H9 (cell line): ENCODE measurements at regions not wholly inside any gene's neighbourhood (a gene's known extent, or its start where the extent isn't known, plus 50 kb on each side); places are given as distances from the start of the nearest gene placed in this dataset.

Experiments
- DNase-seq: peaks from one replicate; pipeline ENCODE4 v3.0.0-alpha.2; 2017
- H2AFZ ChIP-seq: one replicate; pipeline ENCODE4 v1.6.1; 2013; ENCODE audit warnings: mild to moderate bottlenecking, low read length, control low read depth, moderate library complexity
- H2AK5ac ChIP-seq: 2 replicates; pipeline ENCODE4 v1.6.1; 2013; ENCODE audit warnings: low read length, control low read depth, mixed read lengths; ENCODE audit not compliant: insufficient read length
- H2BK120ac ChIP-seq: one replicate; pipeline ENCODE4 v1.6.1; 2013; ENCODE audit warnings: low read depth, mild to moderate bottlenecking, low read length, control low read depth, inconsistent platforms; ENCODE audit not compliant: poor library complexity, severe bottlenecking
- H2BK12ac ChIP-seq: 2 replicates; pipeline ENCODE4 v1.6.1; 2013; ENCODE audit warnings: low read length, control low read depth, mixed read lengths, low read depth; ENCODE audit not compliant: insufficient read length
- H2BK15ac ChIP-seq: 2 replicates; pipeline ENCODE4 v1.6.1; 2013; ENCODE audit warnings: low read depth, low read length, control low read depth
- H2BK20ac ChIP-seq: one replicate; pipeline ENCODE4 v1.6.1; 2013; ENCODE audit warnings: low read depth, mild to moderate bottlenecking, low read length, control low read depth, inconsistent platforms; ENCODE audit not compliant: poor library complexity, severe bottlenecking
- H2BK5ac ChIP-seq: 2 replicates; pipeline ENCODE4 v1.6.1; 2013; ENCODE audit warnings: low read length, control low read depth, mixed read lengths; ENCODE audit not compliant: insufficient read length
- H3K14ac ChIP-seq: 2 replicates; pipeline ENCODE4 v1.6.1; 2013; ENCODE audit warnings: low read length, control low read depth; ENCODE audit not compliant: insufficient read depth
- H3K18ac ChIP-seq: 2 replicates; pipeline ENCODE4 v1.6.1; 2013; ENCODE audit warnings: low read depth, mild to moderate bottlenecking, mixed read lengths, low read length, control low read depth; ENCODE audit not compliant: insufficient read length
- H3K23ac ChIP-seq: 2 replicates; pipeline ENCODE4 v1.6.1; 2013; ENCODE audit warnings: low read length, control low read depth, mixed read lengths, low read depth; ENCODE audit not compliant: insufficient read length
- H3K23me2 ChIP-seq: 2 replicates; pipeline ENCODE4 v1.6.1; 2013; ENCODE audit warnings: low read depth, mild to moderate bottlenecking, mixed read lengths, low read length, control low read depth; ENCODE audit not compliant: insufficient read length, poor library complexity, severe bottlenecking
- H3K27ac ChIP-seq: 2 replicates; pipeline ENCODE4 v1.5.1; 2013; ENCODE audit warnings: low read length, control low read depth, mixed read lengths, low read depth; ENCODE audit not compliant: insufficient read length
- H3K27me3 ChIP-seq: 2 replicates; pipeline ENCODE4 v1.6.1; 2013; ENCODE audit warnings: low read length, control low read depth, inconsistent platforms; ENCODE audit not compliant: insufficient read depth
- H3K4ac ChIP-seq: 2 replicates; pipeline ENCODE4 v1.6.1; 2013; ENCODE audit warnings: low read depth, mild to moderate bottlenecking, control low read depth, inconsistent platforms, low read length, moderate library complexity
- H3K4me1 ChIP-seq: 2 replicates; pipeline ENCODE4 v1.6.1; 2013; ENCODE audit warnings: low read length, control low read depth, inconsistent platforms; ENCODE audit not compliant: insufficient read depth
- H3K4me2 ChIP-seq: 2 replicates; pipeline ENCODE4 v1.6.1; 2013; ENCODE audit warnings: low read length, control low read depth, mixed read lengths; ENCODE audit not compliant: insufficient read length, insufficient read depth
- H3K56ac ChIP-seq: 2 replicates; pipeline ENCODE4 v1.6.1; 2013; ENCODE audit warnings: low read depth, mild to moderate bottlenecking, mixed read lengths, low read length, control low read depth; ENCODE audit not compliant: insufficient read length
- H3K79me1 ChIP-seq: 2 replicates; pipeline ENCODE4 v1.6.1; 2013; ENCODE audit warnings: low read depth, mild to moderate bottlenecking, moderate library complexity, low read length, control low read depth, inconsistent platforms; ENCODE audit not compliant: insufficient read depth, poor library complexity, severe bottlenecking
- H3K79me2 ChIP-seq: 2 replicates; pipeline ENCODE4 v1.6.1; 2013; ENCODE audit warnings: low read length, control low read depth, inconsistent platforms; ENCODE audit not compliant: insufficient read depth
- H3K9ac ChIP-seq: 2 replicates; pipeline ENCODE4 v1.6.1; 2013; ENCODE audit warnings: low read length, control low read depth, mixed read lengths; ENCODE audit not compliant: insufficient read length; ENCODE audit errors: extremely low read depth
- H3K9me3 ChIP-seq: one replicate; pipeline ENCODE4 v1.6.1; 2013; ENCODE audit warnings: low read depth, low read length, inconsistent platforms; ENCODE audit not compliant: control insufficient read depth
- H3T11ph ChIP-seq: one replicate; pipeline ENCODE4 v1.6.1; 2013; ENCODE audit warnings: mild to moderate bottlenecking, low read length, control low read depth, inconsistent platforms
- H4K20me1 ChIP-seq: one replicate; pipeline ENCODE4 v1.6.1; 2013; ENCODE audit not compliant: control insufficient read depth, insufficient read length, insufficient read depth
- H4K5ac ChIP-seq: 2 replicates; pipeline ENCODE4 v1.6.1; 2013; ENCODE audit warnings: low read depth, mild to moderate bottlenecking, mixed read lengths, low read length, control low read depth; ENCODE audit not compliant: insufficient read length
- H4K8ac ChIP-seq: replicated peaks from 2 replicates; pipeline ENCODE4 v1.6.1; 2013; ENCODE audit warnings: low read length, control low read depth, mixed read lengths, low read depth; ENCODE audit not compliant: insufficient read length
- H4K91ac ChIP-seq: 2 replicates; pipeline ENCODE4 v1.6.1; 2013; ENCODE audit warnings: low read depth, mild to moderate bottlenecking, moderate library complexity, mixed read lengths, low read length, control low read depth; ENCODE audit not compliant: insufficient read length
- H3K27ac Mint-ChIP-seq, 3 experiments: 2 replicates in 2 of 3; 3 replicates in 1 of 3; pipeline ENCODE4 v1.8.0; 2020 to 2021; ENCODE audit warnings: mixed read lengths in 3 of 3, mild to moderate bottlenecking in 1 of 3, moderate library complexity in 1 of 3
- H3K27me3 Mint-ChIP-seq: 2 replicates; pipeline ENCODE4 v1.8.0; 2021; ENCODE audit warnings: low read depth, mild to moderate bottlenecking, moderate library complexity, mixed read lengths
- H3K36me3 Mint-ChIP-seq, 3 experiments: 2 replicates in 2 of 3; 3 replicates in 1 of 3; pipeline ENCODE4 v1.8.0; 2020 to 2021; ENCODE audit warnings: low read depth in 3 of 3, mixed read lengths in 3 of 3; ENCODE audit not compliant: insufficient read depth in 1 of 3
- H3K4me1 Mint-ChIP-seq, 2 experiments: 2 replicates each; pipeline ENCODE4 v1.8.0; 2020; ENCODE audit warnings: mixed read lengths in 2 of 2
- H3K4me3 Mint-ChIP-seq, 2 experiments: 2 replicates in 1 of 2; 3 replicates in 1 of 2; pipeline ENCODE4 v1.8.0; 2020 to 2021; ENCODE audit warnings: mild to moderate bottlenecking in 2 of 2, mixed read lengths in 2 of 2, moderate library complexity in 1 of 2
- H3K9me3 Mint-ChIP-seq, 2 experiments: 2 replicates in 1 of 2; 3 replicates in 1 of 2; pipeline ENCODE4 v1.8.0; 2020; ENCODE audit warnings: mild to moderate bottlenecking in 2 of 2, mixed read lengths in 2 of 2, moderate library complexity in 1 of 2
- CTCF ChIP-seq: fragments of 200-600 bp; sonication (generic); conservative IDR thresholded peaks from 3 replicates; pipeline ENCODE4 v1.8.0; 2021; ENCODE audit warnings: antibody characterized with exemption, mild to moderate bottlenecking

- no peak overlapping the region for H2AK5ac ChIP-seq
- no peak overlapping the region for H3K4ac ChIP-seq
Measured at GRCh38 chr3:82942041-82942440, 1180.6 kb upstream of the GBE1 start.

More at GRCh38 chr3:82942041-82942440, 1180.6 kb upstream of the GBE1 start:
- Histone ChIP-seq H3K27me3 (no peaks in the 10 kb centered on the region), H2BK15ac (no peak overlapping the region), H3K4me1 (no peaks in the 10 kb centered on the region), H2BK120ac (no peak overlapping the region), H3K79me2 (no peaks in the 10 kb centered on the region), H3K4me2 (no peak overlapping the region), H4K8ac (no peak overlapping the region), H2BK20ac (no peak overlapping the region), H3T11ph (no peak overlapping the region), H3K23me2 (no peaks in the 10 kb centered on the region), H3K9me3 (no peaks in the 10 kb centered on the region), H3K27ac (no peak overlapping the region), H3K23ac (no peak overlapping the region), H2BK5ac (no peak overlapping the region), H4K20me1 (no peaks in the 10 kb centered on the region), H3K9ac (no peak overlapping the region), H3K79me1 (no peaks in the 10 kb centered on the region), H2AFZ (no peak overlapping the region), H3K56ac (no peak overlapping the region), H3K18ac (no peak overlapping the region), H2BK12ac (no peak overlapping the region), H4K5ac (no peak overlapping the region), H4K91ac (no peak overlapping the region), H3K14ac (no peak overlapping the region)
- peaks cover 18 to 41% (median 19%) of the 10 kb centered on the region in 3 experiments for H3K36me3 Mint-ChIP-seq
- no peak for TF ChIP-seq CTCF
- no peak for DNase-seq
- no peaks in the 10 kb centered on the region for H3K4me1 Mint-ChIP-seq
- H3K9me3 Mint-ChIP-seq, result peaks cover 41 to 42% of the 10 kb centered on the region in 2 experiments
- H3K4me3 Mint-ChIP-seq, result no peak overlapping the region
- H3K27me3 Mint-ChIP-seq, result no peaks in the 10 kb centered on the region
- H3K27ac Mint-ChIP-seq, result no peak overlapping the region
